GM03348 (cell line): ENCODE measurements at regions not wholly inside any gene's neighbourhood (a gene's known extent, or its start where the extent isn't known, plus 50 kb on each side); places are given as distances from the start of the nearest gene placed in this dataset.

Experiments
- DNase-seq: peaks from one replicate; pipeline ENCODE4 v3.0.0; 2012; ENCODE audit warnings: low spot score

DNA sequence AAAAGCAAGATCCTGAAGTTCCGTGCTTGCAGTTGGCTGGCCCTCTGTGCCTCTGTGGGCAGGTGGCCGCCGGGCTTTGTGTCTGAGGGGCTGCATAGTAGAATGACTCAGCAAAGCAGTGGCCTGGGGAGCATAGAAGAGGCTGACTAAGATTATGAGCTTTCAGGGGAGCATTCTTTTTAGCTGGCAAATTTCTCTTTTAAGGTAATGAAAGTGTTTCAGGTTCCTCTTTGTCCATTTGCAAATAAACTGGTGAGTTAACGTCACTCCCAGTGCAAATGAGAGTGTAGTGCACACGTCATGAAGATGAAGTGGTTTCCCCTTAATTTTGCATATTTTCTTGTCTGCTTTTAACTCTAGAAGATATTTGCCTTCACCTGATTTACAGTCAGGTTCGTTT, 98.6 kb downstream of the BCL2L11 start:
- no peak for DNase-seq

DNA sequence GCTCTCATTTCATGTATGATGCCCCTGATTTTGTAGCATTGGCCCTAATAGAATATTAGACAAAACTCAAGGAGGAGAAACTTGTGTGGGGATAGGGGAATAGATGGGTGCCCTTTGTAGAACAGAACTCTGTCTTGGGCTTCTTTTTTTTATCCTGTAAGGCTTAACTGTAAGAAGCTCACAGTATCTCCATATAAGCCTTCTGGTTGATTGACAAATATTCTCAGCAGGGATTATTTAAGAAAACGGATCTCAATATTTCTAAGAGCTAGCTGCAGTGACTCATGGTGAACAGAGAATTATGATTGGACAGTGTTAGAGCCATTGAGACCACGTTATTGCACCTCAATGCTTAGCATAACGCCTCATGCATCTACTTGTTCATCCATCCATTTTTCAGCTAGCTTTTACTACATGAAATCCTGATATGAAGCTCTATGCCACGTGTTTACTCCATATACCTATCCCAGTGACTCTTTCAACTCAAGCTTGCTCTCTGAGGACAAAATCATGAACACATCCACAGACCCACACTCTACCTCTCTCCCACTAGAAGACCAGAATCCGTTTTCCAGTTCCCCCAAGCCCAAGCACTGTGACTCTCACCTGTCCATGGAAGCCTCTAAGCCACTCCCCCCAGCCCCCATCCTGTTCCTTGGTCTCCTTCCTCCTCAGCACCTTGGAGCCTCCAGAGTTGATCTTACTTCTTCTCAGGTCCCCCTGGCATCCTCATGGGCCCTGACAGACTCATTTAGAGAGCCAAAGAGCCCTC, 99.2 kb downstream of the BCL2L11 start:
- no peak for DNase-seq

DNA sequence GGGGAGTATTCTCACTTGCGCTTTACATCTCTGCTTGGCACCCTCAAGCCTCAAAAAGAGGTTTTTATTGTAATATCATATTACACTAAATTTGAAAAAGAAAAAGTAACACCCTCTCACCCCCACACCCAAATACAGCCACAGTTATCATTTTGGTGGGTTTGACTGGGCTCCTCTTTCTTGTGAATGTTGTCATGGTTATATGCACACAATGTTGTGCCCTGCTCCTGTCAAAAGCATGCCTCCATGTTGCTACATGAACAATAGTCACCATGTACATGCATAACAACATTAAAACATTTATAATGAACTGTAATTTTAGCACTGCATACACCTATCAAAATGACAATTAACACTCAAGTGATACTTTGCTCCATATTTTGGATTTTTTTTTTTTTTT, 100.2 kb downstream of the BCL2L11 start:
- DNase-seq, result no peak

DNA sequence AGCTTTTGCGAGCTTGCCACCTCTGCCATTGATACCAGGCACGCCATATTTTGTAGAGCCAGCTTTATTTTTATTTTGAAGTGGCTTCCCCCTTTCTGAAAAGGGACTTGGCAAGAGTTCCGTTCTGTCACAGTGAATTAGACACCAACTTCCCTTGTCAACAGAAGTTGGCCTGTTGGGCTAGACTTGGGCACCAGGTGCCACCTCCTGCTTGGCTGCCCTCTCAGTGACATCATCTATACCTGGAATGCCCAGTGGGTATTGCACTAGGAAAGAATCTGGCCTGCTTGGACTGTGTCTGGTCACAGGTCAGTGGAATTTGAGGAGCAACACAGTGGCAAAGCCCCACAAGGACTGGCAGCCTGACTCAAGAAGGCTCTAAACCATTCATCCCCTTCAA, 101.0 kb downstream of the BCL2L11 start:
- DNase-seq, result no peak

DNA sequence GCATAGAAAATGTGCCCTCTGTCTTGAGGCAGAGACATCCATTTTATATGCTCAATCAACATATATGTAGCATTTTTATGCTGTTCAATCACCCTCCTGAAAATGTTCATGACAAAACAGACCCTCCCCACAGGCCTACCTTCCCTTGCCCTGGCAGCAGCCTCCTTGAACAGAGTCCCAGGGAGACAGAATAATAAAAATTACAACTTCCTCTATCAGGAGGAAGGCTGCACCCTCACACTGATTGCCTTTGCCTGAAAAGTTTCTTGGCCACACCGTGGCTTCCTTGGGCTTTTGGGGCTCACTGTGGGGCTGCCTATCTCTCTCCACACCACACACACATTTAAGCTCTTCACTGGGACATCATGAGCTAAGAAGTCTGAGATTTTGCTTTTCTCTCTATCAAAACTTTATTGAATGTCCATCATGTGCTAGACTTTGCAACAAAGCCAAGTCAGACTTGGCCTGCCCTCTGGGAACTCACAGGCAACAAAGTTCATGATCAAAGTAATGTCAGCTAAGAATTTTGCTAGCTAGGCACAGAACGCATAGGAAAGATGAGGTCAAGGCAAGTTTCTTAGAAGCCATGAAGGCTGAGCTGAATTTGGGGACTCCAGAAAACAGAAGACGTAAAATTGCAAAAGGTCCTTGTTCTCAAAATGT, 101.6 kb downstream of the BCL2L11 start:
- no peak for DNase-seq

DNA sequence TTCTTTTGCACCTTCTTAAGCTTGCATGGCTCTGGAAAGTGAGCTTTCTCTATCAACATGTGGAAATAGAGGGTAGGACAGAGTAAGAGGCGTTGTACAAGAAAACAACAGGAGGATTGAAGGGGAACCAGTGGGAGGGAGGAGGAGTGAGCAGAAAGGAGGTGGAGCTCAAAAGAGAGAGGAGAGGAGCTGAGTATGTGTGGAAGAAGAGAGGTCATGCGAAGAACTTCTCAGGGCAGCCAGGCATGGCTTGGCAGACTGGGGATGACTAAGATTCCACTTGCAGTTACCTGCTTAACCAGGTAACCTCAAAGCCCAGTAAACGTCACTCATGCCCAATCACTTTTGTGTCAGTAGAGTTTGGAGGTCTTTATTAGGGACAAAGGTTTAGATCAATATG, 105.1 kb downstream of the BCL2L11 start:
- DNase-seq, result no peak

DNA sequence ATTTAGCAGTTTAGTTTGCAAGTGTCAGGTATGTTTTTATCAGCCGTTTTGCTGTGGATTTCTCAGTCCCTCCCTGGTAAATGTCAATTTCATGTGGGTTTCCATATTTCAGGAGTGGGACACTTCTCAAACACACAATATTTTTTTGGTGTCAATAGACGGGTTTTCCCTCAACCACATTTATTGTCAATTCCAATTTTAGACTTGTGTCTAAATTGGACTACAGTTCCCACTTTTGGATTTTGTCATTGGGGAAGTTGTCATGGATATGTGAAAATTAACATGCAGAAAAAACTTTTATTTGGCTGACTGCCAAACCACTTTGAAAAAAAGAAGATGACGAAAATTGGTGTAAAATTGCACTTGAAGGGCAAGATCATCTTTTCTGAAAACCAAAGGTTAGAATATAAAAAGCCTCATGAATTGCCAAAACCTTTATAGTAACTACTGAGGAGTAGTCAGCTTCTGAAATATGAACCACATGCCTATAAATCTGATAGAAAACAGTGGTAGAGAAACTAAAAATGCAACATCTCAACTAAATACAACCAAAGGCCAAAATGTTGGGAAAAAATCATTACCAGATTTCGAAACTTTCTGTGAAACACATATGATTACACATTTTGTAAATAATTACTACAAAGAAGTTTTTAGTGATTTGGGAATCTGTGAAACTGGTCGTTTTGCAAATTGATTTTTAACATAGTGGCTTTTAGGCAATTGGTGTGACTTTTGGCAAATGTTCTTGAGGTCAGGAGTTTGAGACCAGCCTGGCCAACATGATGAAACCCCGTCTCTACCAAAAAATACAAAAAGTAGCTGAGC, 106.4 kb downstream of the BCL2L11 start:
- DNase-seq, result peak; percentile 66

DNA sequence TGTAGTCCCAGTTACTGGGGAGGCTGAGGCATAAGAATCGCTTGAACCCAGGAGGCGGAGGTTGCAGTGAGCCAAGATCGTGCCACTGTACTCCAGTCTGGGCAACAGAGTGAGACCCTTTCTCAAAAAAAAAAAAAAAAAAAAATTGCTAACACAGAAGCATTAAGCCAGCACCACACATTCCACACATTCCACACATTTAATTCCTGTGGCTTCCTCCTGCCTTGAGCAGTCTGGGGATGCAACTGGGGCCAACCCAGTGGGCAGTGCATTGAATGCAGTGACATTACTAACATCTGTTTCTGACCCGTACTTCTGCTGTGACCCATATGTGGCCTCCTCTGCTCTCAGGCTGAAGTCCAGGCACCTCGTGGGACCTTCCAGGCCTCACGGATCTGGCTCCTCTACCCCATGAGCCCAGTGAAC, 107.0 kb downstream of the BCL2L11 start:
- DNase-seq, result peak; percentile 91

DNA sequence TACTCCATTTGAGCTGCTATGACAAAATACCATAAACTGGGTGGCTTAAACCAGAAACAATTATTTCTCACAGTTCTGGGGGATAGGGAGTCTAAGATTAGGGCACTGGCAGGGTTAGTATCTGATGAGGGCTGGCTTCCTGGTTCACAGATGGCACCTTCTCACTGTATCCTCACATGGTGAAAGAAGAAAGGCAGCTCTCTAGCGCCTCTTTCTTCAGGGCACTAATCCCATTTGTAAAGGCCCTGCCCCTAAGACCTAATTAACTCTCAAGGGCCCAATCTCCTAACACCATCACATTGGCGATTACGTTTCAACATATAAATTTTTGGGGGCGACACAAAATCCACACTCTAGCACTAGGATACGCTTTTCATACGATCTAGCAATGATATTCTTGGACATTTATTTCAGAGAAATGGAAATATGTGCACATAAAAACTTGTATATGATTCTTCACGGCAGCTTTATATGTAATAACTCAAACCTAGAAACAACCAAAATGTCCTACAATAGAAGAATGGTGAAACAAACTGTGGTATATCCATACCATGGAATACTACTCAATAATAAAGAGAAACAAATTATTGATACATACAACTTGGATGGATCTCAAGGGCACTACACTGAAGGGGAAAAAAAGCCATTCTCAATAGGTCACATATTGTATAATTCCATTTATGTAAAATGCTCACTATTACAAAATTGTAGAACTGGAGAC, 111.0 kb downstream of the BCL2L11 start:
- DNase-seq, result no peak

DNA sequence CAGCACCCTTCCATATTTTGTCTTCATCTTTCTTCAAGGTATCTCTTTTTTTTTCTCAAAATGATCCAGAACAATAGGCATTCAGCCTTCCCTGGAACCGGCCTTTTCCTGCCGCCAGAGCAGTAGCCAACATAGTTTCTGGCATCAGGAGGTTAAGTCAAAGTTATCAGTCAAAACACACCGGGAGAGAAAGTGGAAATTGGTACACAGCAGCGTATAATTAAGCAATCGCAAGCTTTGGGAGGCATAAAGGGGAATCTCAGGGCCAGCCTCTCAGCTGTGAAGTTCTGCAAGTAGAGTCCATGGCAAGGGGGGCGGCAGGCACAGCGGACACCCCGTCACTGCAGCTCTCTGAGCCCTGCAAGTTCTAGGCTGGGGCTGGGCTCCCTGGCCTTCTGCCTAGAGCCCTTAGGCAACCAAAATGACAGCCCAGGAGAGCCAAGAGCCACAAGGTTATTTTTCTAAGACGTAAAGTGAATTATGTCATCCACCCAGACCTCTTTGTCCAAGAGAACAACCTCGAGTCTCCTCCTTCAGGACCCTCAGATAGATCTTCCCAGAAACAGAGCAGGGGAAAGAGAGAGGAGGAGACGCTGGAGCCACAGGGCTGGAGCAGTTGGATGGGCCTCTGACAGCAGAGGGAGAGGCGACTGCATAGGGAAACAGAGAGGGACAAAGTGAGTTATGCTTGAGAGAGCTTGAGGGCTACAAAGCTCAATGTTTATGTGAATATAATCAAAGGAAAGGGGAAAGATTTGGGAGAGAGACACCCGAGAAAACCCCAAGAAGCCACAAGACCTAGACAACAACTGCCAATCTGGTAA, 114.7 kb downstream of the BCL2L11 start:
- no peak for DNase-seq

DNA sequence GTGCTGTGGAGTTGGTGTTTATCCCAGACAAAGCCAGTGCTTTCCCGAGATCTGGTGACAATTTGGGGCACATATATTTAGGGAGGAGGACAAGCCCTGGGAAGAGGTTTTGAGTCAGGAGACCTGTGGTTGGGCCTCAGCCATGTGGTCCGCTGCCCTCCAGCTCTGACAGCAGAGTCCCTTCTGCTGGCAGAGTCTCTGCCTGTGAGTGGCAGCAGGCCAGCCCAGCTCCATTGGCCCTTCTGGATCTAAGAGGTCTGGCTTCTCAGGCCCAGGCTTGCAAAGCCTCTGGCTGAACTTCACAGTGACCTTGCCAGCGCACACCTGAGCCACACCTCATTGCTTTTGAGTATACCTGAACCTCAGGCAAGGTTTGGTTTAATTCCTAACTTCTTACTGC, 115.3 kb downstream of the BCL2L11 start:
- DNase-seq, result no peak

DNA sequence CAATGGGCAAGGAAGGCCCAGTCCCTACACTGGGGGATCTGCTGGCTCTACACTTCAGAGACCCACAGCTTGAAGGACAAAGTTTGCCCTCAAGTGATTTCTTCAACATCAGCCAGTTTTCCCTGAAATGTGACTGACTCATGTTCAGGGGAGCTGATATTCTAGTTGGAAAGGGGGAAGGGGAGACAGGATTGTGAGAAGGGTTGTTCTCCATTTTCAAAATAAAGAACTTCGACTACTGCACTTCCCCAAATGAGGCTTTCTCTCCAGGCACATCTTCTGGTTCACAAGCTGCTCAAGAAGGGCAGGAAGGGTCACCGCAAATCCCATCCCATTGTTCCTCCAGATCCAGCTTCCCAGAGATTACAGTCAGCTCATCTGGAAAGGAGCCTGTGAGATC, 117.6 kb downstream of the BCL2L11 start:
- DNase-seq, result no peak

DNA sequence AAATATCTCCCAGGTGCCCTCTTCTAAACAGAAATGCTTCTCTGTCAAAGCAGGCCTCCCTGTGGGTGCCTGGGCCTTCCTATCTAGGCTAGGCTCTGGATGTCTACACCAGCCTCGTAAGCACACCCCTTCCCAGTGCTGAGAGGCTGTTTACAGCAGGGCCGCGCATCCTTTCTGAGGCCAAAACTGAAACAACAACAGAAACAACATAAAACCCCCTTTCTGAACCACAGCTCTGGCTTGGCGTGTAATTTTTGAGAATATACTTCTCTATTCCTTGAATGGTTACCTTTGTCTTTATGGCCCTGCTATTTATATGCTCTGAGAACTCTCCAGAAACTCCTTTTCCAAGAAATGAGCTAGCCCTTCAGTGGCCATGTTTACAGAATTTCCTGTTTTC, 118.4 kb downstream of the BCL2L11 start:
- no peak for DNase-seq

DNA sequence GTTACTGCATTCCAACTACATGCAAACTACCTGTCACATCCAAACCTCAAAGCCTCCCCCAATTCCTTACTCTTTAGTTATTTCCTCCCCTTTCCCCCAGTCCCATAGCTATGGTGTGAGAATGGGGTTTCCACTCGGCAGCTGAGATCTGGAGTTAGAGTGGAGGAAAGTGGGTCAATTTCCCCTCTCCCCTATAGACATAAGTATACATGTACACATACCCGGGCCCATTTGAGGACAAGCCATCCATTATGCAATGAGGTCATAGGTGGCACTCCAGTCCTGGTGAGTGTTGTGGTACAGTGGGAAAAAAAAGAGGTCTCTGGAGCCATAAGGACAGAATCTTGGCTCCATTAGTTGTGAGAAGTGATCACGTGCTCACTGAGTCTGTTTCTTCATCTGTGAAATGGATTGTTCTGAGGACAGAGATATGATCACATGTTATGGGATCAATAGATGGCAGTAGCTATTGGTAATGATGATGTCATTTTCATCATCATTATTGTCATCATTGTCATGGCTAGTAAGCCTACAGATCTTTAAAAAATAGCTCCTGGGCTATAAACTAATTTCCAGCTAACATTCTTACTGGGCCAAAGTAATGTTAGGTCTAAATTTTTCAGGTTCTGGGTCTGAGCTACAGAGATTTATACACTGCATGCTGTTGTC, 119.0 kb downstream of the BCL2L11 start:
- DNase-seq, result no peak

DNA sequence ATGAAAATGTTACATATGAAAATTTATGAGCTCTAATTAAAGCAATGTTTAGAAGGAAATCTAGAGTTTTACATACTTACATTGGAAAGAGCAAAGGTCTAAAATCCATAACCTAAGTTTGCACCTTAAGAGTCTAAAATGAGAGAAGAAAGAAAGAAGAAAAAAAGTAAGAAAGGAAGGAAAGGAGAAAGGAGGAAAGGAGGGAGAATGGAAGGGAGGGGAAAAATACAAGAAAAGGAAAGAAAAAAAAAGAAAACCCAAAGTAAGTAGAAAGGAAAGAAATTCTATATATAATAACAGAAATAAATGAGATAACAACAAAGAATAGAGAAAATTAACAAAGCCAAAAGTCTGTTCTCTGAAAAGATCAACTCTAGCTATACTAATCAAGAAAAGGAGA, 122.6 kb downstream of the BCL2L11 start:
- DNase-seq, result no peak

DNA sequence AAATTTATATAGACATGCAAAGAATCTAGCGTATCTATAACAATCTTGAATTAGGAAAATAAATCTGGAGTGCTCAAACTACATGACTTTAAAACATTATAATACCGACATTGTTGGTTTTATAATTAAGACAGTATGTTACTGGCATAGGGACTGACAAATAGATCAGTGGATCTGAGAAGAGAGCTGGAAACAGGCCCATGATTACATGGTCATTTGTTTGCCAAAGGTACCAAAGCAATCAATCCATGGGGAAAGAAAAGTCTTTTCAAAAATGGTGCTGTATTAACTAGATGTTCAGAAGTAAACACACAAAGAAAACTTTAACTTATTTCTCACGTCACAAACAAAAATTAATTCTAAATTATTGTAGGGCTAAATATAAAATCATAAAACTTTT, 124.2 kb downstream of the BCL2L11 start:
- DNase-seq, result no peak

DNA sequence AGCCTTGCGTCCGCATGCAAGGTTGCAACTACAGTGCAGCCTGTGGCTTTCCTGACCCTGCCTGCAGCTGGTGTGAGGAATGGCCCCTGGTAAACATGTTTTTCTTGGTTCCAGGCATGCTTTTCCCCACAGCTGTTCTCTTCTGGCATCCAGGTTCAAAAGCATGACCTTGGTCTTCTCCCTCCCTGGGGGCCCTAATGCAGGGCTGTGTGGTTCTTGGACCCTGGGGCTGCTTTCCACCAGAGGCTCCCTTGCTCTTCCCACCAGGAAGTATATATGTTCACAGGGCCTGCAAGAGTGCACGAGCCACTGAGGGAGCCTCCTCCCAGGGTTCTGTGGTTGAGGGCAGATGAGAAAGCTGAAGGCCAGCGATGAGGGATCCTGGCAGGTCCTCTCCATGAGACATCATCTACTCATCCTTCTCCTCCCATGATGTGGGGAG, 125.9 kb downstream of the BCL2L11 start:
- peak; percentile 22 for DNase-seq

DNA sequence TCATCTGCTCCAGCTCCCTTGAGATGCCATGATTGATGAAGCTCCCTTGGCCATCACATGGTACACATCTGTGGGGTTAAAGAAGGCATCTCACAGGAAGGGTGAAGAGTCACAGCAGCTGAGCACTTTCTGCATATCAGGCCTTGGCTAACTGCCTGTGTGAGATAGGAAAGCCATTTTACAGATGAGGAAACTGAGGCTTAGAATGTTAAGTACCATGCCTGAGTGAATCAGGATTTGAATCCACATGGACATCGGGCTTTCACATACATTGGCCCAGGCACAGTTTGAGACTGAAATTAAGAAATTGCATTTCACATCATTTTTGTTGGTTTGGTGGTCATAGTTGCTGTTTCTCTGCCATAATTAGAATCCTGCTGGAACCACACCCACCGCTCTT, 126.8 kb downstream of the BCL2L11 start:
- DNase-seq, result no peak

DNA sequence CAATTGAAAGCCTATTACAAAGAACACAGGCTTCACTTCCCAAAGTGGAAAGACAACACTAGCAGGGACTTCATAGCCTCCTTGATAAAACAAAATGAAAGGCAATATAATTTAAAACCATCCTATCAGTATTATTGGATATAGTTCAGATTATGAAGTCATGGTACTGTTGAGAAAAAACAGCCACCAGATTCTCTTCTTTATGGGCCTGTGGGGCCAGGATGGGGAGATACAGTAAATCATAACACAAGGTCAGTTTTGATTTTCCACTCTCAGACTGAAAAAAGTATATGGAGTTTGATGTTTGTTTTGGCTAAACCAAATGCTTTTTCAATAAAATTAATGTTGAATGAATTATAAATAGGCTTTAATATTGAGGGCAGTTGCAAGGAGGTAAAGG, 129.1 kb downstream of the BCL2L11 start:
- no peak for DNase-seq

DNA sequence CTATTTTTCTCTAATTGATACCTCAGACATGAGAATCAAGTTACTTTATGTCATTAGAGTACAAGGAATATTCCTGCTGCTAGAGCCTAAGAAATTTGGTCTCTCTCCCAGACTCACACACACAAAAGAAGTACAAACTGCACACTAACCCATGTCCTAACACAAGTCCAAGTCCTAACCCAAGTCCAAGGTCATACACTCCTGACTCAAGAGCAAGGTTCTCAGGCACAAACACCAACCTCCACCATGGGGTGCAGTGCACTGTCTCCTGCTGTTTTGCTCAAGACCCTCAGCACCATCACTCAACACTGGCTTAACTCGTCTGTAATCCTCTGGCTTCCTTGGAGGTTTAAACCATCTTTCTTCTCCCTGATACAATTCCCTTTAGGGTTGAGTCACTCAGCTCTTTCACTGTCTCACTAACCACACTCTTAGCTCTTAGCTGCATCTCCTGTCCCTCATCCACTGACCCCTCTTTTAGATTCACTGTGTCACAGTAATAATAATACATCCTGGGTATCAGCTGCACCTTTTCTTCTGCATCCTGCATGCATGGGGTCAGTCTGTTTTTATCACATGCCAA, 129.8 kb downstream of the BCL2L11 start:
- DNase-seq, result peak; percentile 24
